OCI-LY3 (cell line): ENCODE measurements at regions not wholly inside any gene's neighbourhood (a gene's known extent, or its start where the extent isn't known, plus 50 kb on each side); places are given as distances from the start of the nearest gene placed in this dataset.
"Not testable (repeated sequence)": the region's sequence is repeated elsewhere in the genome, so short reads cannot be mapped to it uniquely, and the experiment has no call there.

Experiments
- H2AFZ ChIP-seq: fragments of 200-600, 300-600 bp; shearing (Covaris generic); 2 replicates; pipeline ENCODE4 v1.6.0; 2014; ENCODE audit warnings: antibody characterized with exemption, low read depth, low read length
- H3K27ac ChIP-seq: fragments of 200-600, 300-600 bp; sonication (generic); 2 replicates; pipeline ENCODE4 v1.5.1; 2014; ENCODE audit warnings: mild to moderate bottlenecking, low read length, moderate library complexity, mixed read lengths
- H3K27me3 ChIP-seq: fragments of 200-600, 300-600 bp; sonication (generic); 2 replicates; pipeline ENCODE4 v1.6.1; 2014; ENCODE audit warnings: low read depth, low read length, mixed read lengths
- H3K36me3 ChIP-seq: fragments of 200-600, 300-600 bp; sonication (generic); replicated peaks from 2 replicates; pipeline ENCODE3; 2014; ENCODE audit warnings: low read depth, low read length, mixed read lengths
- H3K4me1 ChIP-seq: fragments of 300-600, 200-600 bp; sonication (generic); 2 replicates; pipeline ENCODE4 v1.6.1; 2014; ENCODE audit warnings: low read length, mixed read lengths
- H3K4me2 ChIP-seq: fragments of 200-600, 300-600 bp; sonication (generic); 2 replicates; pipeline ENCODE4 v1.6.1; 2014; ENCODE audit warnings: low read length, mixed read lengths
- H3K4me3 ChIP-seq: fragments of 300-600, 200-600 bp; sonication (generic); 2 replicates; pipeline ENCODE4 v1.5.1; 2014; ENCODE audit warnings: antibody characterized with exemption, mild to moderate bottlenecking, low read length, moderate library complexity
- H3K79me2 ChIP-seq: fragments of 300-600, 200-600 bp; shearing (Covaris generic); 2 replicates; pipeline ENCODE4 v1.6.1; 2014; ENCODE audit warnings: mild to moderate bottlenecking, low read length, mixed read lengths
- H3K9ac ChIP-seq: fragments of 300-600, 200-600 bp; shearing (Covaris generic); 2 replicates; pipeline ENCODE4 v1.6.0; 2014; ENCODE audit warnings: mild to moderate bottlenecking, low read length, moderate library complexity
- H3K9me3 ChIP-seq: fragments of 200-600, 300-600 bp; shearing (Covaris generic); 2 replicates; pipeline ENCODE4 v1.6.1; 2014; ENCODE audit warnings: low read length, mixed read lengths; ENCODE audit not compliant: insufficient read depth
- H4K20me1 ChIP-seq: fragments of 200-600, 300-600 bp; sonication (generic); 2 replicates; pipeline ENCODE4 v1.6.1; 2016; ENCODE audit warnings: low read length, mixed read lengths; ENCODE audit not compliant: insufficient read depth
- CTCF ChIP-seq: fragments of 200-600, 300-600 bp; sonication (generic); IDR thresholded peaks from 2 replicates; pipeline ENCODE4 v1.5.1; 2014; ENCODE audit warnings: antibody characterized with exemption, low read length, low read depth
- EZH2phosphoT487 ChIP-seq: fragments of 200-600 bp; shearing (Covaris generic); IDR thresholded peaks from 2 replicates; pipeline ENCODE4 v1.6.1; 2018; ENCODE audit warnings: antibody characterized with exemption, mixed run types, low read depth

- H3K9me3 ChIP-seq = no peaks in the 10 kb centered on the region
These were observed 989.6 kb upstream of the COX7C start for GRCh38 chr5:85628153-85628552.

GRCh38 chr5:85638495-85639125, 979.1 kb upstream of the COX7C start:
- not testable (repeated sequence) for H4K20me1 ChIP-seq, H3K4me2 ChIP-seq, H3K27me3 ChIP-seq, H3K36me3 ChIP-seq, H3K9ac ChIP-seq, H3K4me1 ChIP-seq, H2AFZ ChIP-seq, H3K27ac ChIP-seq, H3K4me3 ChIP-seq, H3K79me2 ChIP-seq, H3K9me3 ChIP-seq

More at GRCh38 chr5:85628153-85628552, 989.6 kb upstream of the COX7C start:
- Histone ChIP-seq H3K27me3 (no peaks in the 10 kb centered on the region), H3K4me3 (no peak overlapping the region), H4K20me1 (no peaks in the 10 kb centered on the region), H3K4me1 (no peaks in the 10 kb centered on the region), H2AFZ (no peak overlapping the region), H3K4me2 (no peak overlapping the region), H3K9ac (no peak overlapping the region), H3K79me2 (no peaks in the 10 kb centered on the region), H3K27ac (no peak overlapping the region), H3K36me3 (no peaks in the 10 kb centered on the region)
- no peak for TF ChIP-seq CTCF
- TF ChIP-seq EZH2phosphoT487 = no peak

- Histone ChIP-seq H3K27ac (no peak overlapping the region), H3K79me2 (no peaks in the 10 kb centered on the region), H3K4me3 (no peak overlapping the region), H2AFZ (no peak overlapping the region), H3K27me3 (no peaks in the 10 kb centered on the region), H3K9me3 (no peaks in the 10 kb centered on the region), H4K20me1 (no peaks in the 10 kb centered on the region), H3K4me1 (no peaks in the 10 kb centered on the region), H3K36me3 (no peaks in the 10 kb centered on the region), H3K4me2 (no peak overlapping the region), H3K9ac (no peak overlapping the region)
- TF ChIP-seq CTCF = no peak
- TF ChIP-seq EZH2phosphoT487 = no peak
These were observed 971.7 kb upstream of the COX7C start for GRCh38 chr5:85646036-85646435.

- no peaks in the 10 kb centered on the region for H3K4me1 ChIP-seq
- no peak overlapping the region for H2AFZ ChIP-seq
- no peaks in the 10 kb centered on the region for H3K27me3 ChIP-seq
- no peaks in the 10 kb centered on the region for H3K9me3 ChIP-seq
- no peaks in the 10 kb centered on the region for H3K79me2 ChIP-seq
- H3K27ac ChIP-seq = no peak overlapping the region
- TF ChIP-seq CTCF (no peak), EZH2phosphoT487 (no peak)
- H3K36me3 ChIP-seq = no peaks in the 10 kb centered on the region
- no peak overlapping the region for H3K9ac ChIP-seq
- no peaks in the 10 kb centered on the region for H4K20me1 ChIP-seq
- no peak overlapping the region for H3K4me3 ChIP-seq
- no peak overlapping the region for H3K4me2 ChIP-seq
These were observed 971.1 kb upstream of the COX7C start for GRCh38 chr5:85646641-85647040.
